Activated CD4-positive, alpha-beta T cell treated with anti-CD3 and anti-CD28 coated beads, Interleukin-2, amount 50 U/mL, for 1 hour (primary cell): ENCODE measurements at regions not wholly inside any gene's neighbourhood (a gene's known extent, or its start where the extent isn't known, plus 50 kb on each side); places are given as distances from the start of the nearest gene placed in this dataset.
"Not testable (repeated sequence)": the region's sequence is repeated elsewhere in the genome, so short reads cannot be mapped to it uniquely, and the experiment has no call there.

ENCODE experiments used
- DNase-seq: peaks from one replicate; pipeline ENCODE4 v3.0.0-alpha.2; 2020

- not testable (repeated sequence) for DNase-seq
Measured at GRCh38 chr18:39127538-39127937, 1561.9 kb upstream of the CELF4 start.

- DNase-seq, result no peak
Measured at GRCh38 chr18:39113790-39114189, 1548.2 kb upstream of the CELF4 start.

- DNase-seq, result no peak
Measured at GRCh38 chr18:39105104-39105503, 1539.5 kb upstream of the CELF4 start.

GRCh38 chr18:39072970-39073369 is 1507.4 kb upstream of the CELF4 start:
- DNase-seq, result no peak

- no peak for DNase-seq
Measured at GRCh38 chr18:39062426-39062825, 1496.8 kb upstream of the CELF4 start.

GRCh38 chr18:39058386-39059000 is 1492.9 kb upstream of the CELF4 start:
- DNase-seq, result no peak

- DNase-seq, result no peak
Measured at GRCh38 chr18:39057423-39058064, 1491.9 kb upstream of the CELF4 start.

GRCh38 chr18:39053571-39053970 is 1488.0 kb upstream of the CELF4 start:
- DNase-seq, result no peak

GRCh38 chr18:39051013-39051412 is 1485.4 kb upstream of the CELF4 start:
- DNase-seq, result no peak

GRCh38 chr18:39039813-39040212 is 1474.2 kb upstream of the CELF4 start:
- no peak for DNase-seq

- no peak for DNase-seq
Measured at GRCh38 chr18:39037925-39038324, 1472.3 kb upstream of the CELF4 start.

GRCh38 chr18:39033312-39033711 is 1467.7 kb upstream of the CELF4 start:
- no peak for DNase-seq

GRCh38 chr18:39031647-39032046 is 1466.0 kb upstream of the CELF4 start:
- DNase-seq, result no peak

GRCh38 chr18:39030124-39030655 is 1464.6 kb upstream of the CELF4 start:
- no peak for DNase-seq

- DNase-seq, result no peak
Measured at GRCh38 chr18:39025531-39025930, 1459.9 kb upstream of the CELF4 start.

- no peak for DNase-seq
Measured at GRCh38 chr18:39019989-39020388, 1454.4 kb upstream of the CELF4 start.

- no peak for DNase-seq
Measured at GRCh38 chr18:39007031-39007902, 1441.7 kb upstream of the CELF4 start.

GRCh38 chr18:38996056-38996455 is 1430.5 kb upstream of the CELF4 start:
- no peak for DNase-seq

GRCh38 chr18:38993342-38993741 is 1427.7 kb upstream of the CELF4 start:
- DNase-seq, result no peak

- DNase-seq, result no peak
Measured at GRCh38 chr18:38984968-38985367, 1419.4 kb upstream of the CELF4 start.

- no peak for DNase-seq
Measured at GRCh38 chr18:38982072-38982471, 1416.5 kb upstream of the CELF4 start.

- DNase-seq, result no peak
Measured at GRCh38 chr18:38981389-38981788, 1415.8 kb upstream of the CELF4 start.

GRCh38 chr18:38980420-38980819 is 1414.8 kb upstream of the CELF4 start:
- no peak for DNase-seq

- DNase-seq, result no peak
Measured at GRCh38 chr18:38972571-38972970, 1407.0 kb upstream of the CELF4 start.
